ENCODE measurements at regions not wholly inside any gene's neighbourhood (a gene's known extent, or its start where the extent isn't known, plus 50 kb on each side); places are given as distances from the start of the nearest gene placed in this dataset.
A peak's percentile ranks its signal among the peaks of the same experiment; 100 is the strongest.

DNA sequence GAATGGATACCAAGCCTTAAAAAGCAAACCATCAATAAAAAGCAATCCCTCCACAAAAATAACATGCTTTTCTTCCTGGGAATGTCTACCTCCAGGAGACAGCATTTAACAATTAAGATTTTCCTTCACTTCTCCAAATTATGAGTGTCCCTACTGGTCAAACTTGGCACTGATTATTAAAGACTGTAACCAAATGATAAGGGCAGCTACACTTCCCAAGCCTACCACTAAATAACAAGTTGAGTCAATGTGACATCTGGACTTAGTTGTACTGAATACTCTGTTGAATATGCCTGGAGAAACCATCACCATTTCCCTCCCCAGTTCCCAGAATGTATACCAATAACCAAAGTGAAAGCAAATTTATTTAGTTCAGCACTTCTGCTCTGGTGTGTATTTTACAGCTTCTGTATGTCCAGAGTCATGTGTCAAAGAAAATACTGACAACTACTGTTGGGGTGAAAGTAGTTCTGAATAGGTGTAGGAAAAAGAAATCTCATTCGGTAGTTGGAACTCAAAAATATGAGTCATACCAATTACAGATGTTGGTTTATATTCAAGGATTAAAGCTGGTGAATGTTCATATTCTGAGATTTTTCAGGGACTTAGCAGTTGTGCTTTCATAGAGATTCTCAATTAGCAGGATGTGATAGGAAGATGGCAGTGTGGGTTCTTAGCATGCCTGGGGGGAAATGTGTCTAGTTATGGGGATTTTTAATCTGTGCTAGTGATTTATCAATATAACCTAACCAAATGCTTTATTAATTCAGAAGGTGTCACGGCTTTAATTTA lies 1291.6 kb upstream of the GYPC start:
- H3K27me3 ChIP-seq (replicated peaks in 1 of 2; ENCODE audit: control insufficient read depth in 2 of 2, insufficient read depth in 2 of 2, low read length in 1 of 2) = no peaks in the 10 kb centered on the region
- DNase-seq (ENCODE audit: low read depth, low spot score) (no peak), FAIRE-seq (no peak), ATAC-seq (peak; percentile 43; the same call in 2 of the 3 replicates)
- no peaks in the 10 kb centered on the region for H4K20me1 ChIP-seq (ENCODE audit: control insufficient read depth, insufficient read depth)
- H3K9ac ChIP-seq (ENCODE audit: control insufficient read depth, insufficient read depth, low read length) = no peak overlapping the region
- no peak overlapping the region for H3K4me3 ChIP-seq
- ChIA-PET RAD21 (ENCODE audit: unreplicated experiment) (interaction anchor here (1.5 kb wide), 1 partner anchor 34 kb away, joined by 4 read pairs; no protein-coding TSS in a partner anchor), SMC1A (ENCODE audit: uncharacterized antibody, unreplicated experiment) (interaction anchor here (0.6 kb wide), 1 partner anchor 16 kb away, joined by 3 read pairs; no protein-coding TSS in a partner anchor), POLR2A (no interaction called here), CTCF (no interaction called here)
- peaks cover 3% of the 10 kb centered on the region; the same call in 2 of the 3 replicates for H3K9me3 ChIP-seq (replicated peaks; ENCODE audit: control insufficient read depth, insufficient read depth, low read length)
- H2AFZ ChIP-seq (ENCODE audit: control insufficient read depth, low read depth, low read length) = no peak overlapping the region
- no peaks in the 10 kb centered on the region for H3K79me2 ChIP-seq (ENCODE audit: control insufficient read depth, insufficient read depth, low read length)
- no peak for TF ChIP-seq MXI1 (IDR thresholded peaks at IDR 0.05; ENCODE audit: low read depth, low read length)
- TF ChIP-seq, protein P1, sequence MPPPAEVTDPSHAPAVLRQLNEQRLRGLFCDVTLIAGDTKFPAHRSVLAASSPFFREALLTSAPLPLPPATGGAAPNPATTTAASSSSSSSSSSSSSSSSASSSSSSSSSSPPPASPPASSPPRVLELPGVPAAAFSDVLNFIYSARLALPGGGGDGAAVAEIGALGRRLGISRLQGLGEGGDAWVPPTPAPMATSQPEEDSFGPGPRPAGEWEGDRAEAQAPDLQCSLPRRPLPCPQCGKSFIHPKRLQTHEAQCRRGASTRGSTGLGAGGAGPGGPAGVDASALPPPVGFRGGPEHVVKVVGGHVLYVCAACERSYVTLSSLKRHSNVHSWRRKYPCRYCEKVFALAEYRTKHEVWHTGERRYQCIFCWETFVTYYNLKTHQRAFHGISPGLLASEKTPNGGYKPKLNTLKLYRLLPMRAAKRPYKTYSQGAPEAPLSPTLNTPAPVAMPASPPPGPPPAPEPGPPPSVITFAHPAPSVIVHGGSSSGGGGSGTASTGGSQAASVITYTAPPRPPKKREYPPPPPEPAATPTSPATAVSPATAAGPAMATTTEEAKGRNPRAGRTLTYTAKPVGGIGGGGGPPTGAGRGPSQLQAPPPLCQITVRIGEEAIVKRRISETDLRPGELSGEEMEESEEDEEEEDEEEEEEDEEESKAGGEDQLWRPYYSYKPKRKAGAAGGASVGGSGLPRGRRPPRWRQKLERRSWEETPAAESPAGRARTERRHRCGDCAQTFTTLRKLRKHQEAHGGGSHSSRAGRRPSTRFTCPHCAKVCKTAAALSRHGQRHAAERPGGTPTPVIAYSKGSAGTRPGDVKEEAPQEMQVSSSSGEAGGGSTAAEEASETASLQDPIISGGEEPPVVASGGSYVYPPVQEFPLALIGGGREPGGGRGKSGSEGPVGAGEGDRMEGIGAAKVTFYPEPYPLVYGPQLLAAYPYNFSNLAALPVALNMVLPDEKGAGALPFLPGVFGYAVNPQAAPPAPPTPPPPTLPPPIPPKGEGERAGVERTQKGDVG (CRISPR knock-in tag; IDR thresholded peaks at IDR 0.05) = no peak
- TF ChIP-seq SUZ12 (IDR thresholded peaks at IDR 0.05; ENCODE audit: unreplicated experiment) = no peak
- peak; percentile 9; the same call in 1 of the 2 replicates for TF ChIP-seq RAD21 (IDR thresholded peaks at IDR 0.05; ENCODE audit: insufficient read depth, low read depth, low read length)
- TF ChIP-seq SMARCA5 (IDR thresholded peaks at IDR 0.05) = no peak
- no peak for TF ChIP-seq MTA2 (IDR thresholded peaks at IDR 0.05; ENCODE audit: low read depth)
- TF ChIP-seq, protein P2, sequence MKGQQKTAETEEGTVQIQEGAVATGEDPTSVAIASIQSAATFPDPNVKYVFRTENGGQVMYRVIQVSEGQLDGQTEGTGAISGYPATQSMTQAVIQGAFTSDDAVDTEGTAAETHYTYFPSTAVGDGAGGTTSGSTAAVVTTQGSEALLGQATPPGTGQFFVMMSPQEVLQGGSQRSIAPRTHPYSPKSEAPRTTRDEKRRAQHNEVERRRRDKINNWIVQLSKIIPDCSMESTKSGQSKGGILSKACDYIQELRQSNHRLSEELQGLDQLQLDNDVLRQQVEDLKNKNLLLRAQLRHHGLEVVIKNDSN (IDR thresholded peaks at IDR 0.05; ENCODE audit: borderline replicate concordance, extremely low read length, insufficient read depth, low read depth, low read length) = no peak
- TF ChIP-seq BCL11A (IDR thresholded peaks at IDR 0.05; ENCODE audit: low read depth, low read length) = no peak
- TF ChIP-seq, protein P3, sequence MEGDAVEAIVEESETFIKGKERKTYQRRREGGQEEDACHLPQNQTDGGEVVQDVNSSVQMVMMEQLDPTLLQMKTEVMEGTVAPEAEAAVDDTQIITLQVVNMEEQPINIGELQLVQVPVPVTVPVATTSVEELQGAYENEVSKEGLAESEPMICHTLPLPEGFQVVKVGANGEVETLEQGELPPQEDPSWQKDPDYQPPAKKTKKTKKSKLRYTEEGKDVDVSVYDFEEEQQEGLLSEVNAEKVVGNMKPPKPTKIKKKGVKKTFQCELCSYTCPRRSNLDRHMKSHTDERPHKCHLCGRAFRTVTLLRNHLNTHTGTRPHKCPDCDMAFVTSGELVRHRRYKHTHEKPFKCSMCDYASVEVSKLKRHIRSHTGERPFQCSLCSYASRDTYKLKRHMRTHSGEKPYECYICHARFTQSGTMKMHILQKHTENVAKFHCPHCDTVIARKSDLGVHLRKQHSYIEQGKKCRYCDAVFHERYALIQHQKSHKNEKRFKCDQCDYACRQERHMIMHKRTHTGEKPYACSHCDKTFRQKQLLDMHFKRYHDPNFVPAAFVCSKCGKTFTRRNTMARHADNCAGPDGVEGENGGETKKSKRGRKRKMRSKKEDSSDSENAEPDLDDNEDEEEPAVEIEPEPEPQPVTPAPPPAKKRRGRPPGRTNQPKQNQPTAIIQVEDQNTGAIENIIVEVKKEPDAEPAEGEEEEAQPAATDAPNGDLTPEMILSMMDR (IDR thresholded peaks at IDR 0.05 in 2 of 3, conservative IDR thresholded peaks at IDR 0.05 in 1 of 3; ENCODE audit: control insufficient read depth in 2 of 3, extremely low read depth in 1 of 3, insufficient read depth in 1 of 3, low read depth in 3 of 3, low read length in 3 of 3) = 0 out of 6 replicates have a peak, but pooled peaks of 1 of the 3 experiments have one; percentile 22
- TF ChIP-seq SREBF2 (IDR thresholded peaks at IDR 0.05; ENCODE audit: low read length) = no peak
- TF ChIP-seq, protein P4, sequence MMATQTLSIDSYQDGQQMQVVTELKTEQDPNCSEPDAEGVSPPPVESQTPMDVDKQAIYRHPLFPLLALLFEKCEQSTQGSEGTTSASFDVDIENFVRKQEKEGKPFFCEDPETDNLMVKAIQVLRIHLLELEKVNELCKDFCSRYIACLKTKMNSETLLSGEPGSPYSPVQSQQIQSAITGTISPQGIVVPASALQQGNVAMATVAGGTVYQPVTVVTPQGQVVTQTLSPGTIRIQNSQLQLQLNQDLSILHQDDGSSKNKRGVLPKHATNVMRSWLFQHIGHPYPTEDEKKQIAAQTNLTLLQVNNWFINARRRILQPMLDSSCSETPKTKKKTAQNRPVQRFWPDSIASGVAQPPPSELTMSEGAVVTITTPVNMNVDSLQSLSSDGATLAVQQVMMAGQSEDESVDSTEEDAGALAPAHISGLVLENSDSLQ (IDR thresholded peaks at IDR 0.05) = no peak
- intact Hi-C loops (cut with micrococcal nuclease; ENCODE audit: unreplicated experiment) = no loop called here
- H3K27ac ChIP-seq (ENCODE audit: control insufficient read depth, insufficient read depth) = no peak overlapping the region
- in situ Hi-C loops (cut with MboI) = no loop called here
- no peaks in the 10 kb centered on the region for H3K4me1 ChIP-seq (ENCODE audit: control insufficient read depth, insufficient read depth, low read length)
- BruUV-seq (replicated peaks) = no TSS peak
- no peak overlapping the region for H3K4me2 ChIP-seq (ENCODE audit: control insufficient read depth, insufficient read depth)
- 44% methylated on average over 2 of the region's 2 CpGs for WGBS (ENCODE audit: insufficient coverage, insufficient replicate concordance, low lambda C conversion rate, missing lambda C conversion rate)
- H3K36me3 ChIP-seq (ENCODE audit: control insufficient read depth in 2 of 2, insufficient read depth in 2 of 2, low read length in 1 of 2) = no peaks in the 10 kb centered on the region

Data from GM12878 (cell line).